H1 (cell line): ENCODE measurements at regions not wholly inside any gene's neighbourhood (a gene's known extent, or its start where the extent isn't known, plus 50 kb on each side); places are given as distances from the start of the nearest gene placed in this dataset.

Experiments
- CTCF ChIA-PET: fragments of 300-600 bp; sonication (Branson Sonifier 250); formaldehyde crosslinking; loops from one replicate; lab custom pipeline; 2021; ENCODE audit not compliant: partially characterized antibody; lab: Charles Lee
- POLR2A ChIA-PET: fragments of 300-600 bp; sonication (Branson Sonifier 250); formaldehyde crosslinking; loops from one replicate; lab custom pipeline; 2021; ENCODE audit warnings: inconsistent platforms; ENCODE audit not compliant: partially characterized antibody; lab: Charles Lee
- DNase-seq, 2 experiments: peaks; one replicate each; pipeline versions ENCODE4 v3.0.0 to v3.0.0-alpha.2; 2010 to 2022; ENCODE audit warnings: low spot score in 2 of 2, low read depth in 1 of 2, mixed read lengths in 1 of 2
- FAIRE-seq: peaks from 2 replicates; lab custom pipeline; 2011; peaks lifted over from hg19 to GRCh38; lab: Jason Lieb, UNC
- H2AFZ ChIP-seq: 2 replicates; pipeline ENCODE4 v1.8.1; 2012; ENCODE audit warnings: low read length, inconsistent platforms
- H2AK5ac ChIP-seq: 2 replicates; pipeline ENCODE4 v1.6.1; 2013; ENCODE audit warnings: low read depth, low read length
- H2BK120ac ChIP-seq: replicated peaks from 2 replicates; pipeline ENCODE3; 2013; ENCODE audit warnings: low read depth, low read length, inconsistent platforms
- H2BK12ac ChIP-seq: 2 replicates; pipeline ENCODE4 v1.6.1; 2013; ENCODE audit warnings: low read depth, low read length
- H2BK15ac ChIP-seq: 2 replicates; pipeline ENCODE4 v1.6.1; 2013; ENCODE audit warnings: low read length
- H2BK20ac ChIP-seq: 2 replicates; pipeline ENCODE4 v1.6.1; 2013; ENCODE audit warnings: low read length
- H2BK5ac ChIP-seq: 2 replicates; pipeline ENCODE4 v1.6.1; 2013; ENCODE audit warnings: low read depth, low read length
- H3K14ac ChIP-seq: 2 replicates; pipeline ENCODE4 v1.6.1; 2013; ENCODE audit warnings: inconsistent platforms; ENCODE audit not compliant: insufficient read length
- H3K18ac ChIP-seq: 2 replicates; pipeline ENCODE4 v1.6.1; 2013; ENCODE audit warnings: low read length; ENCODE audit errors: extremely low read depth
- H3K23ac ChIP-seq: 2 replicates; pipeline ENCODE4 v1.6.1; 2013; ENCODE audit warnings: inconsistent platforms; ENCODE audit not compliant: insufficient read length
- H3K23me2 ChIP-seq: 2 replicates; pipeline ENCODE4 v1.6.1; 2013; ENCODE audit warnings: low read depth, low read length
- H3K27ac ChIP-seq: 2 replicates; pipeline ENCODE4 v1.6.1; 2011; ENCODE audit warnings: low read depth, low read length, inconsistent platforms
- H3K27me3 ChIP-seq, 4 experiments: replicated peaks in 1 of 4; 1 replicate in 1 of 4; 2 replicates in 3 of 4; pipeline versions ENCODE4 v1.6.1 to v1.8.1; 2011 to 2013; ENCODE audit warnings: low read length in 3 of 4, mild to moderate bottlenecking in 3 of 4, inconsistent platforms in 2 of 4, mixed read lengths in 2 of 4, moderate library complexity in 1 of 4; ENCODE audit not compliant: control insufficient read depth in 3 of 4, insufficient read depth in 3 of 4; ENCODE audit errors: extremely low read depth in 1 of 4
- H3K36me3 ChIP-seq, 4 experiments: 2 replicates each; pipeline versions ENCODE4 v1.6.1 to v1.8.1; 2011 to 2013; ENCODE audit warnings: mild to moderate bottlenecking in 4 of 4, low read length in 3 of 4, moderate library complexity in 2 of 4, control low read depth in 1 of 4, inconsistent platforms in 1 of 4; ENCODE audit not compliant: insufficient read depth in 4 of 4, control insufficient read depth in 2 of 4
- H3K4ac ChIP-seq: replicated peaks from 2 replicates; pipeline ENCODE3; 2013; ENCODE audit warnings: low read length, low read depth, mixed read lengths, inconsistent platforms; ENCODE audit not compliant: insufficient read length
- H3K4me1 ChIP-seq, 4 experiments: replicated peaks in 1 of 4; 1 replicate in 1 of 4; 2 replicates in 3 of 4; pipeline versions ENCODE4 v1.6.1 to v1.8.1; 2011 to 2013; ENCODE audit warnings: low read length in 3 of 4, inconsistent platforms in 2 of 4, mixed read lengths in 1 of 4; ENCODE audit not compliant: insufficient read depth in 4 of 4, control insufficient read depth in 3 of 4
- H3K4me2 ChIP-seq, 2 experiments: 2 replicates each; pipeline versions ENCODE4 v1.6.1 to v1.8.1; 2011 to 2013; ENCODE audit warnings: low read depth in 2 of 2, low read length in 2 of 2, control low read depth in 1 of 2, inconsistent platforms in 1 of 2, mild to moderate bottlenecking in 1 of 2; ENCODE audit not compliant: insufficient read depth in 1 of 2
- H3K4me3 ChIP-seq, 4 experiments: fragments of 200-600, 300-600 bp in 1 of 4; sonication (generic), shearing (Covaris generic), sonication (Bioruptor Twin) in 1 of 4; 2 replicates each; pipeline versions ENCODE4 v1.5.1 to v1.8.1; 2011 to 2016; ENCODE audit warnings: low read length in 4 of 4, low read depth in 3 of 4, control low read depth in 2 of 4, inconsistent platforms in 2 of 4, mild to moderate bottlenecking in 2 of 4, mixed read lengths in 1 of 4, moderate library complexity in 1 of 4; ENCODE audit not compliant: insufficient read depth in 2 of 4; ENCODE audit errors: extremely low read depth in 1 of 4
- H3K56ac ChIP-seq: replicated peaks from 2 replicates; pipeline ENCODE3; 2013; ENCODE audit warnings: low read depth, mild to moderate bottlenecking, mixed read lengths, low read length, inconsistent platforms; ENCODE audit not compliant: insufficient read length
- H3K79me1 ChIP-seq: 2 replicates; pipeline ENCODE4 v1.6.1; 2013; ENCODE audit warnings: low read depth, low read length, control low read depth
- H3K79me2 ChIP-seq, 2 experiments: 2 replicates each; pipeline versions ENCODE4 v1.6.1 to v1.8.1; 2012 to 2013; ENCODE audit warnings: low read length in 2 of 2, mild to moderate bottlenecking in 2 of 2, inconsistent platforms in 1 of 2; ENCODE audit not compliant: insufficient read depth in 2 of 2, control insufficient read depth in 1 of 2
- H3K9ac ChIP-seq, 4 experiments: replicated peaks in 1 of 4; 1 replicate in 1 of 4; 2 replicates in 3 of 4; pipeline versions ENCODE4 v1.6.1 to v1.8.1; 2011 to 2013; ENCODE audit warnings: low read depth in 3 of 4, low read length in 3 of 4, control low read depth in 2 of 4, mild to moderate bottlenecking in 2 of 4, moderate library complexity in 2 of 4, inconsistent platforms in 1 of 4; ENCODE audit errors: extremely low read depth in 1 of 4
- H3K9me3 ChIP-seq, 2 experiments: 2 replicates each; pipeline versions ENCODE4 v1.6.1 to v1.8.1; 2012 to 2013; ENCODE audit warnings: mild to moderate bottlenecking in 2 of 2, moderate library complexity in 2 of 2, control low read depth in 1 of 2, inconsistent platforms in 1 of 2, low read depth in 1 of 2, low read length in 1 of 2, mixed read lengths in 1 of 2; ENCODE audit not compliant: insufficient read depth in 2 of 2
- H4K20me1 ChIP-seq, 2 experiments: replicated peaks in 1 of 2; 2 replicates each; pipeline versions ENCODE3 to v1.8.1; 2011 to 2013; ENCODE audit warnings: inconsistent platforms in 2 of 2, low read length in 2 of 2, mild to moderate bottlenecking in 1 of 2; ENCODE audit not compliant: insufficient read depth in 2 of 2, control insufficient read depth in 1 of 2
- H4K5ac ChIP-seq: 2 replicates; pipeline ENCODE4 v1.6.1; 2013; ENCODE audit warnings: low read length, low read depth, mixed read lengths, inconsistent platforms; ENCODE audit not compliant: insufficient read length
- H4K8ac ChIP-seq: 2 replicates; pipeline ENCODE4 v1.8.0; 2013; ENCODE audit warnings: mild to moderate bottlenecking, moderate library complexity, low read length, inconsistent platforms; ENCODE audit not compliant: insufficient read depth; ENCODE audit errors: extremely low read depth
- H4K91ac ChIP-seq: replicated peaks from 2 replicates; pipeline ENCODE3; 2013; ENCODE audit warnings: low read length, mixed read lengths, inconsistent platforms; ENCODE audit not compliant: insufficient read length
- ATF2 ChIP-seq: IDR thresholded peaks from 2 replicates; pipeline ENCODE4 v1.6.1; 2012; ENCODE audit warnings: low read length, inconsistent platforms
- CBX5 ChIP-seq: fragments of 300-800, 300-1000 bp; sonication (generic); IDR thresholded peaks from 2 replicates; pipeline ENCODE4 v1.7.1; 2016; ENCODE audit warnings: antibody characterized with exemption, low read length, low read depth
- CEBPB ChIP-seq: IDR thresholded peaks from 2 replicates; pipeline ENCODE4 v1.6.1; 2012; ENCODE audit warnings: low read depth, low read length
- POLR2AphosphoS5 ChIP-seq: IDR thresholded peaks from 2 replicates; pipeline ENCODE4 v1.6.1; 2011; ENCODE audit warnings: low read depth, low read length
- SIRT6 ChIP-seq: IDR thresholded peaks from one replicate; pipeline ENCODE4 v1.7.1; 2012; ENCODE audit warnings: low read length, inconsistent platforms
- TBP ChIP-seq: IDR thresholded peaks from 2 replicates; pipeline ENCODE4 v1.6.1; 2011; ENCODE audit warnings: low read depth, low read length, improper control_type of control experiment

GRCh38 chr15:35247150-35247549 lies 162.1 kb upstream of the NANOGP8 start:
- no peak for FAIRE-seq
- no peak overlapping the region for H4K8ac ChIP-seq
- CTCF ChIA-PET: interaction anchor here (0.6 to 0.9 kb wide), 2 partner anchors 267 to 282 kb away, joined by 3 read pairs; no protein-coding TSS in a partner anchor
- H2BK5ac ChIP-seq: no peak overlapping the region
- no peak overlapping the region for H3K14ac ChIP-seq
- no peak overlapping the region for H2AFZ ChIP-seq
- H3K27me3 ChIP-seq: no peaks in the 10 kb centered on the region
- H2BK120ac ChIP-seq: peak overlapping the region; percentile 81
- H3K36me3 ChIP-seq: no peaks in the 10 kb centered on the region
- no peak overlapping the region for H2BK12ac ChIP-seq
- no peak overlapping the region for H2AK5ac ChIP-seq
- H3K23me2 ChIP-seq: no peaks in the 10 kb centered on the region
- no peak overlapping the region for H2BK20ac ChIP-seq
- H3K23ac ChIP-seq: no peak overlapping the region
- H3K56ac ChIP-seq: no peak overlapping the region
- peak overlapping the region; percentile 41 for H4K5ac ChIP-seq
- TF ChIP-seq POLR2AphosphoS5 (no peak), SIRT6 (no peak), ATF2 (no peak), CEBPB (no peak), CBX5 (no peak), TBP (no peak)
- no peaks in the 10 kb centered on the region for H3K9me3 ChIP-seq
- H3K4me2 ChIP-seq: no peak overlapping the region
- H3K4me3 ChIP-seq: no peak overlapping the region
- POLR2A ChIA-PET: no interaction called here
- no peak overlapping the region for H2BK15ac ChIP-seq
- no peak for DNase-seq
- no peaks in the 10 kb centered on the region for H4K20me1 ChIP-seq
- H3K4me1 ChIP-seq: peaks cover 0 to 4% (median 4%) of the 10 kb centered on the region in 4 experiments; a peak in 4 of 7 replicates
- H4K91ac ChIP-seq: no peak overlapping the region
- H3K79me1 ChIP-seq: no peaks in the 10 kb centered on the region
- H3K27ac ChIP-seq: no peak overlapping the region
- H3K18ac ChIP-seq: no peak overlapping the region
- H3K4ac ChIP-seq: no peak overlapping the region
- no peaks in the 10 kb centered on the region for H3K79me2 ChIP-seq
- H3K9ac ChIP-seq: no peak overlapping the region
